ENCODE measurements at regions not wholly inside any gene's neighbourhood (a gene's known extent, or its start where the extent isn't known, plus 50 kb on each side); places are given as distances from the start of the nearest gene placed in this dataset.
A peak's percentile ranks its signal among the peaks of the same experiment; 100 is the strongest.

GRCh38 chr2:140057928-140058327 lies 1277.7 kb upstream of the NXPH2 start:
- Histone ChIP-seq H3K79me2 (replicated peaks; ENCODE audit: insufficient read depth, low read length) (no peaks in the 10 kb centered on the region), H3F3A (ENCODE audit: insufficient read depth, low read length, poor library complexity, severe bottlenecking) (no peaks in the 10 kb centered on the region), H3K9ac (ENCODE audit: low read length) (no peak overlapping the region), H3K36me3 (ENCODE audit: insufficient read depth, low read length) (no peaks in the 10 kb centered on the region), H2AFZ (ENCODE audit: low read depth, low read length) (no peak overlapping the region), H3K9me3 (ENCODE audit: low read length) (no peaks in the 10 kb centered on the region), H3K27me3 (ENCODE audit: insufficient read depth, low read depth, low read length) (no peaks in the 10 kb centered on the region), H3K4me2 (ENCODE audit: low read length) (no peak overlapping the region), H4K20me1 (ENCODE audit: insufficient read depth) (no peaks in the 10 kb centered on the region), H3K9me2 (ENCODE audit: insufficient read depth, low read length) (no peaks in the 10 kb centered on the region), H3K27ac (ENCODE audit: low read length) (no peak overlapping the region), H3K4me3 (ENCODE audit: low read length) (no peak overlapping the region)
- peak; percentile 60 for TF ChIP-seq EP300 (conservative IDR thresholded peaks at IDR 0.05; ENCODE audit: poor library complexity, severe bottlenecking)
- TF ChIP-seq RAD21 (conservative IDR thresholded peaks at IDR 0.05), result no peak
- TF ChIP-seq REST (IDR thresholded peaks at IDR 0.05; ENCODE audit: borderline replicate concordance), result no peak
- TF ChIP-seq CTCF (IDR thresholded peaks at IDR 0.05; ENCODE audit: poor library complexity, severe bottlenecking), result no peak
- no peak for TF ChIP-seq TAF1 (IDR thresholded peaks at IDR 0.05; ENCODE audit: low read depth)
- TF ChIP-seq POLR2AphosphoS5 (IDR thresholded peaks at IDR 0.05), result peak; percentile 50
- no peak for TF ChIP-seq MXI1 (conservative IDR thresholded peaks at IDR 0.05; ENCODE audit: poor library complexity, severe bottlenecking)
- no peak for TF ChIP-seq EZH2 (IDR thresholded peaks at IDR 0.05; ENCODE audit: borderline replicate concordance, insufficient read depth, low read length, poor library complexity, severe bottlenecking)
- TF ChIP-seq SMC3 (conservative IDR thresholded peaks at IDR 0.05; ENCODE audit: poor library complexity), result no peak

GRCh38 chr2:140041811-140042210 lies 1261.6 kb upstream of the NXPH2 start:
- H3F3A ChIP-seq (ENCODE audit: insufficient read depth, low read length, poor library complexity, severe bottlenecking), result no peaks in the 10 kb centered on the region
- no peaks in the 10 kb centered on the region for H3K36me3 ChIP-seq (ENCODE audit: insufficient read depth, low read length)
- H4K20me1 ChIP-seq (ENCODE audit: insufficient read depth), result no peaks in the 10 kb centered on the region
- H3K9me3 ChIP-seq (ENCODE audit: low read length), result peaks cover 3% of the 10 kb centered on the region
- no peak overlapping the region for H3K4me2 ChIP-seq (ENCODE audit: low read length)
- no peaks in the 10 kb centered on the region for H3K27me3 ChIP-seq (ENCODE audit: insufficient read depth, low read depth, low read length)
- H3K4me3 ChIP-seq (ENCODE audit: low read length), result no peak overlapping the region
- no peak overlapping the region for H3K9ac ChIP-seq (ENCODE audit: low read length)
- H3K27ac ChIP-seq (ENCODE audit: low read length), result no peak overlapping the region
- no peaks in the 10 kb centered on the region for H3K79me2 ChIP-seq (replicated peaks; ENCODE audit: insufficient read depth, low read length)
- no peak overlapping the region for H2AFZ ChIP-seq (ENCODE audit: low read depth, low read length)
- H3K9me2 ChIP-seq (ENCODE audit: insufficient read depth, low read length), result no peaks in the 10 kb centered on the region
- no peak for TF ChIP-seq SMC3 (conservative IDR thresholded peaks at IDR 0.05; ENCODE audit: poor library complexity)
- no peak for TF ChIP-seq RAD21 (conservative IDR thresholded peaks at IDR 0.05)
- no peak for TF ChIP-seq TAF1 (IDR thresholded peaks at IDR 0.05; ENCODE audit: low read depth)
- TF ChIP-seq CTCF (IDR thresholded peaks at IDR 0.05; ENCODE audit: poor library complexity, severe bottlenecking), result no peak
- TF ChIP-seq EZH2 (IDR thresholded peaks at IDR 0.05; ENCODE audit: borderline replicate concordance, insufficient read depth, low read length, poor library complexity, severe bottlenecking), result no peak
- TF ChIP-seq POLR2AphosphoS5 (IDR thresholded peaks at IDR 0.05), result no peak
- TF ChIP-seq REST (IDR thresholded peaks at IDR 0.05; ENCODE audit: borderline replicate concordance), result no peak
- no peak for TF ChIP-seq MXI1 (conservative IDR thresholded peaks at IDR 0.05; ENCODE audit: poor library complexity, severe bottlenecking)
- TF ChIP-seq EP300 (conservative IDR thresholded peaks at IDR 0.05; ENCODE audit: poor library complexity, severe bottlenecking), result no peak
